Endodermal cell (in vitro differentiated cells): ENCODE measurements at regions not wholly inside any gene's neighbourhood (a gene's known extent, or its start where the extent isn't known, plus 50 kb on each side); places are given as distances from the start of the nearest gene placed in this dataset.

ENCODE experiments used
- DNase-seq: peaks from one replicate; pipeline ENCODE4 v3.0.0-alpha.2; 2017
- H3K27ac ChIP-seq: 2 replicates; pipeline ENCODE4 v1.5.1; 2013; ENCODE audit warnings: mild to moderate bottlenecking, low read depth, low read length, moderate library complexity
- H3K27me3 ChIP-seq: 2 replicates; pipeline ENCODE4 v1.6.1; 2013; ENCODE audit warnings: mild to moderate bottlenecking, low read length, moderate library complexity; ENCODE audit not compliant: insufficient read depth, control insufficient read depth, poor library complexity, severe bottlenecking
- H3K36me3 ChIP-seq: 2 replicates; pipeline ENCODE4 v1.7.0; 2013; ENCODE audit warnings: mild to moderate bottlenecking, low read length, moderate library complexity; ENCODE audit not compliant: control insufficient read depth, insufficient read depth
- H3K4me1 ChIP-seq: one replicate; pipeline ENCODE4 v1.7.0; 2013; ENCODE audit warnings: low read length; ENCODE audit not compliant: control insufficient read depth, insufficient read depth
- H3K4me3 ChIP-seq: 2 replicates; pipeline ENCODE4 v1.5.1; 2013; ENCODE audit warnings: mild to moderate bottlenecking, low read length, moderate library complexity
- H3K9ac ChIP-seq: 2 replicates; pipeline ENCODE4 v1.6.1; 2013; ENCODE audit warnings: mild to moderate bottlenecking, low read length, moderate library complexity; ENCODE audit not compliant: poor library complexity, severe bottlenecking; ENCODE audit errors: extremely low read depth
- H3K9me3 ChIP-seq: 2 replicates; pipeline ENCODE4 v1.6.1; 2013; ENCODE audit warnings: mild to moderate bottlenecking, low read length, moderate library complexity; ENCODE audit not compliant: control insufficient read depth
- H3K27ac Mint-ChIP-seq: 2 replicates; pipeline ENCODE4 v1.8.0; 2020; ENCODE audit warnings: mixed read lengths
- H3K27me3 Mint-ChIP-seq: 2 replicates; pipeline ENCODE4 v1.8.0; 2021; ENCODE audit warnings: mild to moderate bottlenecking, mixed read lengths; ENCODE audit not compliant: insufficient read depth
- H3K36me3 Mint-ChIP-seq: 2 replicates; pipeline ENCODE4 v1.8.0; 2020; ENCODE audit warnings: low read depth, mixed read lengths
- H3K4me1 Mint-ChIP-seq: 2 replicates; pipeline ENCODE4 v1.8.0; 2020; ENCODE audit warnings: mixed read lengths
- H3K4me3 Mint-ChIP-seq: 2 replicates; pipeline ENCODE4 v1.8.0; 2020; ENCODE audit warnings: mild to moderate bottlenecking, moderate library complexity, mixed read lengths
- H3K9me3 Mint-ChIP-seq: 2 replicates; pipeline ENCODE4 v1.8.0; 2020; ENCODE audit warnings: mild to moderate bottlenecking, mixed read lengths
- CTCF ChIP-seq: fragments of 200-600 bp; sonication (generic); conservative IDR thresholded peaks from 2 replicates; pipeline ENCODE4 v1.5.0; 2021; ENCODE audit warnings: antibody characterized with exemption, mild to moderate bottlenecking
- WGBS, 2 experiments: methylation state at CpG; one replicate each; pipeline versions ENCODE4 v1.1.5 to v1.1.7; 2013; ENCODE audit warnings: missing lambda C conversion rate in 2 of 2, mixed read lengths in 1 of 2; ENCODE audit not compliant: insufficient coverage in 1 of 2, insufficient read length in 1 of 2; 5-methylcytosine and 5-hydroxymethylcytosine counted together

GRCh38 chr2:120594856-120595685 is 140.6 kb upstream of the GLI2 start:
- H3K27me3 Mint-ChIP-seq, result peaks cover 51% of the 10 kb centered on the region
- Histone ChIP-seq H3K27me3 (peaks cover 14% of the 10 kb centered on the region), H3K4me3 (no peak overlapping the region), H3K27ac (no peak overlapping the region), H3K4me1 (no peaks in the 10 kb centered on the region), H3K9me3 (no peaks in the 10 kb centered on the region), H3K9ac (no peak overlapping the region), H3K36me3 (no peaks in the 10 kb centered on the region)
- H3K9me3 Mint-ChIP-seq, result no peaks in the 10 kb centered on the region
- TF ChIP-seq CTCF, result no peak
- H3K4me3 Mint-ChIP-seq, result no peak overlapping the region
- H3K36me3 Mint-ChIP-seq, result no peaks in the 10 kb centered on the region
- H3K4me1 Mint-ChIP-seq, result peaks cover 7% of the 10 kb centered on the region
- H3K27ac Mint-ChIP-seq, result no peak overlapping the region
- 71 to 85% methylated on average over 5 to 8 of the region's 8 CpGs for WGBS, 2 experiments
- peak; percentile 91 for DNase-seq

GRCh38 chr2:120595739-120596138 is 139.9 kb upstream of the GLI2 start:
- Histone ChIP-seq H3K4me3 (no peak overlapping the region), H3K4me1 (no peaks in the 10 kb centered on the region), H3K27me3 (peaks cover 8% of the 10 kb centered on the region), H3K9ac (no peak overlapping the region), H3K36me3 (no peaks in the 10 kb centered on the region), H3K9me3 (no peaks in the 10 kb centered on the region), H3K27ac (peak overlapping the region; percentile 90)
- TF ChIP-seq CTCF, result no peak
- H3K27me3 Mint-ChIP-seq, result peaks cover 45% of the 10 kb centered on the region
- WGBS, 2 experiments, result 84% methylated on average over 1 of the region's 1 CpG; no CpG with 5 or more reads in 1 of the 2 experiments
- H3K27ac Mint-ChIP-seq, result no peak overlapping the region
- H3K36me3 Mint-ChIP-seq, result no peaks in the 10 kb centered on the region
- no peak for DNase-seq
- peaks cover 6% of the 10 kb centered on the region for H3K4me1 Mint-ChIP-seq
- no peaks in the 10 kb centered on the region for H3K9me3 Mint-ChIP-seq
- no peak overlapping the region for H3K4me3 Mint-ChIP-seq

- Mint-ChIP-seq H3K4me3 (no peak overlapping the region), H3K27ac (no peak overlapping the region)
Measured at GRCh38 chr2:120596191-120596811, 139.4 kb upstream of the GLI2 start.

More at GRCh38 chr2:120596191-120596811, 139.4 kb upstream of the GLI2 start:
- Histone ChIP-seq H3K4me1 (no peaks in the 10 kb centered on the region), H3K36me3 (no peaks in the 10 kb centered on the region), H3K9me3 (no peaks in the 10 kb centered on the region), H3K9ac (no peak overlapping the region), H3K27ac (peak overlapping the region; percentile 90), H3K4me3 (no peak overlapping the region), H3K27me3 (peaks cover 2% of the 10 kb centered on the region)
- DNase-seq, result no peak
- Mint-ChIP-seq H3K4me1 (peaks cover 6% of the 10 kb centered on the region), H3K27me3 (peaks cover 40% of the 10 kb centered on the region), H3K9me3 (no peaks in the 10 kb centered on the region), H3K36me3 (no peaks in the 10 kb centered on the region)
- WGBS, 2 experiments, result 87 to 90% methylated on average over 7 to 16 of the region's 16 CpGs
- no peak for TF ChIP-seq CTCF
